Upper lobe of left lung (tissue), 6 donors: ENCODE measurements at regions not wholly inside any gene's neighbourhood (a gene's known extent, or its start where the extent isn't known, plus 50 kb on each side); places are given as distances from the start of the nearest gene placed in this dataset.

Source experiments
- ATAC-seq, 2 donors: fragments of 200-7000 bp; cut with Tn5 transposase; one replicate each; pipeline ENCODE4 v1.9.1; 2022; ENCODE audit warnings: mild to moderate bottlenecking in 2 of 2, moderate library complexity in 2 of 2; ENCODE audit not compliant: low FRiP score in 2 of 2
- DNase-seq, 2 donors: peaks; one replicate each; pipeline ENCODE4 v3.0.0-alpha.2; 2019 to 2020
- H3K27ac ChIP-seq, 4 donors: fragments of 200-600 bp; sonication (generic); one replicate each; pipeline ENCODE4 v1.5.1; 2016 to 2019
- H3K27me3 ChIP-seq, 4 donors: fragments of 200-600 bp; sonication (generic); one replicate each; pipeline ENCODE4 v1.5.1; 2017 to 2019
- H3K36me3 ChIP-seq, 4 donors: fragments of 200-600 bp; sonication (generic); one replicate each; pipeline ENCODE4 v1.5.1; 2016 to 2019
- H3K4me1 ChIP-seq, 4 donors: fragments of 200-600 bp; sonication (generic); one replicate each; pipeline ENCODE4 v1.5.1; 2018 to 2019
- H3K4me3 ChIP-seq, 4 donors: fragments of 200-600 bp; sonication (generic); one replicate each; pipeline ENCODE4 v1.5.1; 2017 to 2019; ENCODE audit warnings: mild to moderate bottlenecking in 2 of 4, moderate library complexity in 1 of 4
- H3K9me3 ChIP-seq, 4 donors: fragments of 200-600 bp; sonication (generic); one replicate each; pipeline ENCODE4 v1.5.1; 2018 to 2019
- CTCF ChIP-seq, 6 experiments: fragments of 450-650 bp in 4 of 6; fragments of 200-600 bp in 2 of 6; sonication (generic) in 2 of 6; IDR thresholded peaks; one replicate each; pipeline ENCODE4 v1.5.1; 2016 to 2019; ENCODE audit warnings: antibody characterized with exemption in 6 of 6
- EP300 ChIP-seq, 4 donors: sonication (generic); formaldehyde crosslinking; IDR thresholded peaks; one replicate each; pipeline ENCODE4 v1.5.1; 2017; ENCODE audit warnings: antibody characterized with exemption in 4 of 4, control low read depth in 2 of 4
- POLR2A ChIP-seq, 4 donors: fragments of 450-650 bp; IDR thresholded peaks; one replicate each; pipeline ENCODE4 v1.5.1; 2016 to 2017; ENCODE audit warnings: antibody characterized with exemption in 4 of 4, mild to moderate bottlenecking in 2 of 4
- POLR2AphosphoS5 ChIP-seq, 2 donors: sonication (generic); formaldehyde crosslinking; IDR thresholded peaks; one replicate each; pipeline ENCODE4 v1.5.1; 2017; ENCODE audit warnings: antibody characterized with exemption in 2 of 2
- WGBS, 2 donors: methylation state at CpG; one replicate each; pipeline ENCODE4 v1.1.5; 2017 to 2018; 5-methylcytosine and 5-hydroxymethylcytosine counted together
- donor health status: DM: no; HTN: no; CAD: no; lungs with moderate emphysema.
- donor health status: DM: no; HTN: yes; CAD: no; lungs with severe emphysema.

- no peaks in the 10 kb centered on the region for H3K9me3 ChIP-seq
- H3K27me3 ChIP-seq, result no peaks in the 10 kb centered on the region
- H3K4me1 ChIP-seq, result no peaks in the 10 kb centered on the region
- ATAC-seq, result no peak
- TF ChIP-seq EP300 (IDR thresholded peaks at IDR 0.05), result no peak
- no peak for TF ChIP-seq CTCF (IDR thresholded peaks at IDR 0.05)
- no peak for TF ChIP-seq POLR2AphosphoS5 (IDR thresholded peaks at IDR 0.05)
- no peak for TF ChIP-seq POLR2A (IDR thresholded peaks at IDR 0.05)
- WGBS, 2 donors, result 79 to 81% methylated on average over 2 of the region's 2 CpGs
- H3K27ac ChIP-seq, result no peak overlapping the region
- no peak overlapping the region for H3K4me3 ChIP-seq
- no peaks in the 10 kb centered on the region for H3K36me3 ChIP-seq
- DNase-seq, result no peak
Measured at GRCh38 chr11:32026766-32027165, 64.1 kb upstream of the RCN1 start.

GRCh38 chr11:32024948-32025347 is 65.9 kb upstream of the RCN1 start:
- Histone ChIP-seq H3K27me3 (no peaks in the 10 kb centered on the region), H3K4me3 (no peak overlapping the region), H3K36me3 (no peaks in the 10 kb centered on the region), H3K9me3 (no peaks in the 10 kb centered on the region), H3K4me1 (no peaks in the 10 kb centered on the region), H3K27ac (no peak overlapping the region)
- DNase-seq (no peak), ATAC-seq (no peak)
- TF ChIP-seq EP300 (IDR thresholded peaks at IDR 0.05) (no peak), POLR2A (IDR thresholded peaks at IDR 0.05) (no peak), CTCF (IDR thresholded peaks at IDR 0.05) (no peak), POLR2AphosphoS5 (IDR thresholded peaks at IDR 0.05) (no peak)
- WGBS, 2 donors, result 80 to 81% methylated on average over 2 of the region's 2 CpGs

GRCh38 chr11:32023370-32024305 is 67.2 kb upstream of the RCN1 start:
- WGBS, 2 donors, result 78 to 82% methylated on average over 11 of the region's 11 CpGs
- TF ChIP-seq POLR2AphosphoS5 (IDR thresholded peaks at IDR 0.05) (no peak), POLR2A (IDR thresholded peaks at IDR 0.05) (no peak), EP300 (IDR thresholded peaks at IDR 0.05) (no peak), CTCF (IDR thresholded peaks at IDR 0.05) (no peak)
- no peak for ATAC-seq
- H3K4me1 ChIP-seq, result no peaks in the 10 kb centered on the region
- no peak overlapping the region for H3K27ac ChIP-seq
- H3K27me3 ChIP-seq, result no peaks in the 10 kb centered on the region
- H3K4me3 ChIP-seq, result no peak overlapping the region
- H3K9me3 ChIP-seq, result no peaks in the 10 kb centered on the region
- no peaks in the 10 kb centered on the region for H3K36me3 ChIP-seq
- no peak for DNase-seq

GRCh38 chr11:32018672-32019071 is 72.2 kb upstream of the RCN1 start:
- TF ChIP-seq POLR2AphosphoS5 (IDR thresholded peaks at IDR 0.05) (no peak), CTCF (IDR thresholded peaks at IDR 0.05) (no peak), EP300 (IDR thresholded peaks at IDR 0.05) (no peak), POLR2A (IDR thresholded peaks at IDR 0.05) (no peak)
- 86 to 89% methylated on average over 2 of the region's 2 CpGs for WGBS, 2 donors

GRCh38 chr11:32016111-32016510 is 74.8 kb upstream of the RCN1 start:
- H3K4me3 ChIP-seq, result no peak overlapping the region

More at GRCh38 chr11:32018672-32019071, 72.2 kb upstream of the RCN1 start:
- H3K9me3 ChIP-seq, result no peaks in the 10 kb centered on the region
- no peaks in the 10 kb centered on the region for H3K36me3 ChIP-seq
- H3K4me1 ChIP-seq, result no peaks in the 10 kb centered on the region
- H3K4me3 ChIP-seq, result no peak overlapping the region
- ATAC-seq, result no peak
- H3K27ac ChIP-seq, result no peak overlapping the region
- DNase-seq, result no peak
- no peaks in the 10 kb centered on the region for H3K27me3 ChIP-seq

More at GRCh38 chr11:32016111-32016510, 74.8 kb upstream of the RCN1 start:
- no peaks in the 10 kb centered on the region for H3K9me3 ChIP-seq
- no peak for DNase-seq
- H3K27me3 ChIP-seq, result no peaks in the 10 kb centered on the region
- H3K27ac ChIP-seq, result no peak overlapping the region
- no peaks in the 10 kb centered on the region for H3K4me1 ChIP-seq
- no peaks in the 10 kb centered on the region for H3K36me3 ChIP-seq
- WGBS, 2 donors, result 41 to 44% methylated on average over 2 of the region's 2 CpGs
- ATAC-seq, result no peak
- TF ChIP-seq POLR2A (IDR thresholded peaks at IDR 0.05) (no peak), CTCF (IDR thresholded peaks at IDR 0.05) (no peak), EP300 (IDR thresholded peaks at IDR 0.05) (no peak), POLR2AphosphoS5 (IDR thresholded peaks at IDR 0.05) (no peak)
